D721Med (cell line): ENCODE measurements at regions not wholly inside any gene's neighbourhood (a gene's known extent, or its start where the extent isn't known, plus 50 kb on each side); places are given as distances from the start of the nearest gene placed in this dataset.

Experiments used
- DNase-seq: peaks from one replicate; pipeline ENCODE4 v3.0.0; 2011; ENCODE audit warnings: low spot score; ENCODE audit not compliant: insufficient read length
- FAIRE-seq: peaks from 2 replicates; lab custom pipeline; 2011; peaks lifted over from hg19 to GRCh38; lab: Jason Lieb, UNC
- CTCF ChIP-seq: IDR thresholded peaks from 2 replicates; pipeline ENCODE4 v1.5.1; 2012; ENCODE audit warnings: mild to moderate bottlenecking, control low read depth; ENCODE audit not compliant: insufficient read depth; ENCODE audit errors: missing control alignments

GRCh38 chr4:189506080-189506479, 434.6 kb upstream of the FRG1 start:
- no peak for TF ChIP-seq CTCF
- FAIRE-seq, result no peak
- no peak for DNase-seq

- DNase-seq (no peak), FAIRE-seq (no peak)
- no peak for TF ChIP-seq CTCF
Observed at GRCh38 chr4:189507060-189507459, 433.6 kb upstream of the FRG1 start.

- no peak for FAIRE-seq
- TF ChIP-seq CTCF, result no peak
- no peak for DNase-seq
Observed at GRCh38 chr4:189510601-189511000, 430.1 kb upstream of the FRG1 start.

- TF ChIP-seq CTCF, result no peak
- FAIRE-seq (no peak), DNase-seq (no peak)
Observed at GRCh38 chr4:189511581-189511980, 429.1 kb upstream of the FRG1 start.

- no peak for TF ChIP-seq CTCF
- FAIRE-seq (no peak), DNase-seq (no peak)
Observed at GRCh38 chr4:189513421-189513820, 427.3 kb upstream of the FRG1 start.

- FAIRE-seq (no peak), DNase-seq (no peak)
- no peak for TF ChIP-seq CTCF
Observed at GRCh38 chr4:189514209-189514608, 426.5 kb upstream of the FRG1 start.

GRCh38 chr4:189516902-189517301, 423.8 kb upstream of the FRG1 start:
- FAIRE-seq, result no peak
- no peak for DNase-seq

More at GRCh38 chr4:189516902-189517301, 423.8 kb upstream of the FRG1 start:
- no peak for TF ChIP-seq CTCF
